Vagina (tissue), 2 donors: ENCODE measurements at regions not wholly inside any gene's neighbourhood (a gene's known extent, or its start where the extent isn't known, plus 50 kb on each side); places are given as distances from the start of the nearest gene placed in this dataset.

Experiments used
- DNase-seq, 2 donors: peaks; one replicate each; pipeline ENCODE4 v3.0.0-alpha.2; 2017; ENCODE audit errors: extremely low spot score in 2 of 2
- H3K27ac ChIP-seq: fragments of 200-600 bp; sonication (generic); one replicate; pipeline ENCODE4 v1.5.1; 2019
- H3K27me3 ChIP-seq: fragments of 200-600 bp; sonication (generic); one replicate; pipeline ENCODE4 v1.5.1; 2019
- H3K36me3 ChIP-seq, 2 donors: fragments of 200-600 bp; sonication (generic); one replicate each; pipeline ENCODE4 v1.5.1; 2017 to 2019
- H3K4me1 ChIP-seq: fragments of 200-600 bp; sonication (generic); one replicate; pipeline ENCODE4 v1.5.1; 2019
- H3K4me3 ChIP-seq, 2 donors: fragments of 200-600 bp; sonication (generic); 1 replicate in 1 of 2; 2 replicates in 1 of 2; pipeline ENCODE4 v1.5.1; 2016 to 2019
- H3K9me3 ChIP-seq: fragments of 200-600 bp; sonication (generic); one replicate; pipeline ENCODE4 v1.5.1; 2019
- CTCF ChIP-seq, 3 experiments: fragments of 450-650 bp in 2 of 3; fragments of 200-600 bp in 1 of 3; sonication (generic) in 1 of 3; IDR thresholded peaks; one replicate each; pipeline ENCODE4 v1.5.1; 2017 to 2019; ENCODE audit warnings: antibody characterized with exemption in 3 of 3, mild to moderate bottlenecking in 2 of 3, moderate library complexity in 2 of 3
- POLR2A ChIP-seq, 2 donors: fragments of 450-650 bp; IDR thresholded peaks; one replicate each; pipeline ENCODE4 v1.6.1; 2017; ENCODE audit warnings: antibody characterized with exemption in 2 of 2, mild to moderate bottlenecking in 2 of 2, moderate library complexity in 2 of 2
- POLR2AphosphoS5 ChIP-seq, 2 donors: sonication (generic); formaldehyde crosslinking; IDR thresholded peaks; one replicate each; pipeline ENCODE4 v1.9.0; 2017; ENCODE audit warnings: antibody characterized with exemption in 2 of 2, mild to moderate bottlenecking in 2 of 2, low read depth in 1 of 2; ENCODE audit not compliant: insufficient read depth in 1 of 2
- intact Hi-C: fragments of 100-400 bp; cut with DNase I; formaldehyde crosslinking; loops from one replicate; pipeline ENCODE4 v1.15.1; 2023

- intact Hi-C loops = loop anchor here (5.0 kb wide), 1 partner anchor 963 kb away; the partner anchor contains the start of gene PANX2
- TF ChIP-seq POLR2AphosphoS5 (IDR thresholded peaks at IDR 0.05; ENCODE audit: insufficient read depth in 1 of 2, low read depth in 1 of 2) (no peak), POLR2A (IDR thresholded peaks at IDR 0.05) (no peak)
- Histone ChIP-seq H3K27me3 (no peaks in the 10 kb centered on the region), H3K36me3 (no peaks in the 10 kb centered on the region), H3K9me3 (no peaks in the 10 kb centered on the region), H3K27ac (no peak overlapping the region), H3K4me1 (no peaks in the 10 kb centered on the region), H3K4me3 (no peak overlapping the region)
- peak; percentile 71 to 82 for DNase-seq
These were observed 618.0 kb downstream of the BRD1 start for GRCh38 chr22:49209452-49210195.

- Histone ChIP-seq H3K4me1 (no peaks in the 10 kb centered on the region), H3K27me3 (no peaks in the 10 kb centered on the region), H3K9me3 (no peaks in the 10 kb centered on the region), H3K27ac (no peak overlapping the region), H3K36me3 (no peaks in the 10 kb centered on the region), H3K4me3 (no peak overlapping the region)
- peak in 1 of 2 donors; percentile 40 for DNase-seq
- intact Hi-C loops = no loop called here
- TF ChIP-seq CTCF (IDR thresholded peaks at IDR 0.05) = no peak
- TF ChIP-seq POLR2A (IDR thresholded peaks at IDR 0.05) = no peak
- TF ChIP-seq POLR2AphosphoS5 (IDR thresholded peaks at IDR 0.05; ENCODE audit: insufficient read depth in 1 of 2, low read depth in 1 of 2) = no peak
These were observed 618.9 kb downstream of the BRD1 start for GRCh38 chr22:49208768-49209252.

GRCh38 chr22:49208004-49208402 lies 619.7 kb downstream of the BRD1 start:
- H3K27ac ChIP-seq = no peak overlapping the region
- TF ChIP-seq POLR2AphosphoS5 (IDR thresholded peaks at IDR 0.05; ENCODE audit: insufficient read depth in 1 of 2, low read depth in 1 of 2) (no peak), CTCF (IDR thresholded peaks at IDR 0.05) (no peak), POLR2A (IDR thresholded peaks at IDR 0.05) (no peak)
- H3K4me1 ChIP-seq = no peaks in the 10 kb centered on the region
- peak in 1 of 2 donors; percentile 77 for DNase-seq
- intact Hi-C loops = no loop called here
- H3K27me3 ChIP-seq = no peaks in the 10 kb centered on the region
- no peaks in the 10 kb centered on the region for H3K9me3 ChIP-seq
- H3K36me3 ChIP-seq = no peaks in the 10 kb centered on the region
- no peak overlapping the region for H3K4me3 ChIP-seq

- TF ChIP-seq CTCF (IDR thresholded peaks at IDR 0.05) (no peak), POLR2AphosphoS5 (IDR thresholded peaks at IDR 0.05; ENCODE audit: insufficient read depth in 1 of 2, low read depth in 1 of 2) (no peak), POLR2A (IDR thresholded peaks at IDR 0.05) (no peak)
- H3K4me1 ChIP-seq = no peaks in the 10 kb centered on the region
- DNase-seq = peak in 1 of 2 donors; percentile 67
- no peaks in the 10 kb centered on the region for H3K36me3 ChIP-seq
- intact Hi-C loops = no loop called here
- H3K27me3 ChIP-seq = no peaks in the 10 kb centered on the region
- no peaks in the 10 kb centered on the region for H3K9me3 ChIP-seq
- no peak overlapping the region for H3K27ac ChIP-seq
- no peak overlapping the region for H3K4me3 ChIP-seq
These were observed 620.4 kb downstream of the BRD1 start for GRCh38 chr22:49207008-49208003.

- DNase-seq = peak; percentile 67 to 74
- intact Hi-C loops = no loop called here
- H3K9me3 ChIP-seq = no peaks in the 10 kb centered on the region
These were observed 621.4 kb downstream of the BRD1 start for GRCh38 chr22:49206281-49206680.

More at GRCh38 chr22:49206281-49206680, 621.4 kb downstream of the BRD1 start:
- H3K4me3 ChIP-seq = no peak overlapping the region
- H3K4me1 ChIP-seq = no peaks in the 10 kb centered on the region
- H3K27me3 ChIP-seq = no peaks in the 10 kb centered on the region
- no peak overlapping the region for H3K27ac ChIP-seq
- H3K36me3 ChIP-seq = no peaks in the 10 kb centered on the region
- TF ChIP-seq POLR2AphosphoS5 (IDR thresholded peaks at IDR 0.05; ENCODE audit: insufficient read depth in 1 of 2, low read depth in 1 of 2) = no peak
- no peak for TF ChIP-seq CTCF (IDR thresholded peaks at IDR 0.05)
- TF ChIP-seq POLR2A (IDR thresholded peaks at IDR 0.05) = no peak
